ENCODE measurements at regions not wholly inside any gene's neighbourhood (a gene's known extent, or its start where the extent isn't known, plus 50 kb on each side); places are given as distances from the start of the nearest gene placed in this dataset.
"Not testable (repeated sequence)": the region's sequence is repeated elsewhere in the genome, so short reads cannot be mapped to it uniquely, and the experiment has no call there.

- no peak for DNase-seq (ENCODE audit: low read depth in 4 of 4, low spot score in 2 of 4)
These were observed 119.5 kb upstream of the JADE1 start for GRCh38 chr4:128690011-128690410.

- no peak for DNase-seq (ENCODE audit: low read depth in 4 of 4, low spot score in 2 of 4)
These were observed 120.6 kb upstream of the JADE1 start for GRCh38 chr4:128688846-128689437.

- DNase-seq (ENCODE audit: low read depth in 4 of 4, low spot score in 2 of 4) = no peak
These were observed 121.3 kb upstream of the JADE1 start for GRCh38 chr4:128688033-128688721.

GRCh38 chr4:128686810-128687209, 122.7 kb upstream of the JADE1 start:
- DNase-seq (ENCODE audit: low read depth in 4 of 4, low spot score in 2 of 4) = no peak

GRCh38 chr4:128686032-128686465, 123.5 kb upstream of the JADE1 start:
- DNase-seq (ENCODE audit: low read depth in 4 of 4, low spot score in 2 of 4) = no peak

GRCh38 chr4:128684016-128684415, 125.5 kb upstream of the JADE1 start:
- no peak for DNase-seq (ENCODE audit: low read depth in 4 of 4, low spot score in 2 of 4)

- no peak for DNase-seq (ENCODE audit: low read depth in 4 of 4, low spot score in 2 of 4)
These were observed 126.4 kb upstream of the JADE1 start for GRCh38 chr4:128682942-128683666.

- no peak for DNase-seq (ENCODE audit: low read depth in 4 of 4, low spot score in 2 of 4)
These were observed 133.4 kb upstream of the JADE1 start for GRCh38 chr4:128676095-128676494.

GRCh38 chr4:128675083-128675482, 134.4 kb upstream of the JADE1 start:
- no peak for DNase-seq (ENCODE audit: low read depth in 4 of 4, low spot score in 2 of 4)

GRCh38 chr4:128673159-128673558, 136.3 kb upstream of the JADE1 start:
- not testable (repeated sequence) for DNase-seq (ENCODE audit: low read depth in 4 of 4, low spot score in 2 of 4)

GRCh38 chr4:128672596-128672995, 136.9 kb upstream of the JADE1 start:
- DNase-seq (ENCODE audit: low read depth in 4 of 4, low spot score in 2 of 4) = not testable (repeated sequence)

- no peak for DNase-seq (ENCODE audit: low read depth in 4 of 4, low spot score in 2 of 4)
These were observed 139.0 kb upstream of the JADE1 start for GRCh38 chr4:128670513-128670912.

GRCh38 chr4:128668566-128668965, 140.9 kb upstream of the JADE1 start:
- no peak for DNase-seq (ENCODE audit: low read depth in 4 of 4, low spot score in 2 of 4)

- DNase-seq (ENCODE audit: low read depth in 4 of 4, low spot score in 2 of 4) = no peak
These were observed 144.0 kb upstream of the JADE1 start for GRCh38 chr4:128665514-128665913.

GRCh38 chr4:128663325-128663724, 146.2 kb upstream of the JADE1 start:
- no peak for DNase-seq (ENCODE audit: low read depth in 4 of 4, low spot score in 2 of 4)

- no peak for DNase-seq (ENCODE audit: low read depth in 4 of 4, low spot score in 2 of 4)
These were observed 148.0 kb upstream of the JADE1 start for GRCh38 chr4:128661479-128661878.

GRCh38 chr4:128660361-128661215, 148.9 kb upstream of the JADE1 start:
- no peak for DNase-seq (ENCODE audit: low read depth in 4 of 4, low spot score in 2 of 4)

GRCh38 chr4:128658214-128658631, 151.3 kb upstream of the JADE1 start:
- no peak for DNase-seq (ENCODE audit: low read depth in 4 of 4, low spot score in 2 of 4)

GRCh38 chr4:128657638-128658037, 151.9 kb upstream of the JADE1 start:
- DNase-seq (ENCODE audit: low read depth in 4 of 4, low spot score in 2 of 4) = no peak

GRCh38 chr4:128654465-128654864, 155.0 kb upstream of the JADE1 start:
- DNase-seq (ENCODE audit: low read depth in 4 of 4, low spot score in 2 of 4) = no peak

Measured in left renal cortex interstitium (tissue), 4 donors.